Smooth muscle cell (in vitro differentiated cells): ENCODE measurements at regions not wholly inside any gene's neighbourhood (a gene's known extent, or its start where the extent isn't known, plus 50 kb on each side); places are given as distances from the start of the nearest gene placed in this dataset.

ENCODE experiments used
- DNase-seq: peaks from one replicate; lab custom pipeline; 2025; ENCODE audit not compliant: unreplicated experiment; lab: John Stamatoyannopoulos, UW
- H2AFZ ChIP-seq: fragments of 200-600 bp; sonication (generic); 2 replicates; pipeline ENCODE4 v1.6.0; 2016; ENCODE audit warnings: antibody characterized with exemption, low read depth, mild to moderate bottlenecking
- H3F3A ChIP-seq: fragments of 200-600 bp; sonication (generic); 2 replicates; pipeline ENCODE4 v1.6.0; 2017; ENCODE audit warnings: antibody characterized with exemption, low read depth
- H3K27ac ChIP-seq: fragments of 200-600 bp; sonication (generic); 2 replicates; pipeline ENCODE4 v1.5.1; 2016; ENCODE audit warnings: low read depth, mild to moderate bottlenecking
- H3K27me3 ChIP-seq: fragments of 200-600 bp; sonication (generic); 2 replicates; pipeline ENCODE4 v1.6.1; 2016; ENCODE audit warnings: low read depth, mild to moderate bottlenecking
- H3K36me3 ChIP-seq: fragments of 200-600 bp; sonication (generic); 2 replicates; pipeline ENCODE4 v1.5.1; 2016; ENCODE audit warnings: low read depth
- H3K4me1 ChIP-seq: fragments of 200-600 bp; sonication (generic); 2 replicates; pipeline ENCODE4 v1.5.1; 2016; ENCODE audit warnings: low read depth
- H3K4me2 ChIP-seq: fragments of 200-600 bp; sonication (generic); 2 replicates; pipeline ENCODE4 v1.6.0; 2016; ENCODE audit warnings: mild to moderate bottlenecking
- H3K4me3 ChIP-seq: fragments of 200-600 bp; sonication (generic); 2 replicates; pipeline ENCODE4 v1.5.1; 2016; ENCODE audit warnings: mild to moderate bottlenecking
- H3K79me2 ChIP-seq: fragments of 200-600 bp; sonication (generic); 2 replicates; pipeline ENCODE4 v1.6.0; 2016; ENCODE audit warnings: low read depth, mild to moderate bottlenecking
- H3K9ac ChIP-seq: fragments of 200-600 bp; sonication (generic); 2 replicates; pipeline ENCODE4 v1.6.0; 2016; ENCODE audit warnings: low read depth
- H3K9me3 ChIP-seq: fragments of 200-600 bp; sonication (generic); replicated peaks from 2 replicates; pipeline ENCODE4 v1.5.1; 2016; ENCODE audit warnings: low read depth
- H4K20me1 ChIP-seq: fragments of 200-600 bp; sonication (generic); 2 replicates; pipeline ENCODE4 v1.6.0; 2016; ENCODE audit warnings: low read depth
- WGBS: methylation state at CpG from one replicate; pipeline ENCODE4 v1.1.7; 2016; ENCODE audit warnings: low lambda C conversion rate; 5-methylcytosine and 5-hydroxymethylcytosine counted together
- TF ChIP-seq, protein P1 (sequence below): fragments of 200-600 bp; sonication (generic); IDR thresholded peaks from 2 replicates; pipeline ENCODE4 v1.5.1; 2017; ENCODE audit warnings: borderline replicate concordance, mild to moderate bottlenecking, antibody characterized with exemption; ENCODE audit not compliant: insufficient read depth, poor library complexity, severe bottlenecking

DNA sequence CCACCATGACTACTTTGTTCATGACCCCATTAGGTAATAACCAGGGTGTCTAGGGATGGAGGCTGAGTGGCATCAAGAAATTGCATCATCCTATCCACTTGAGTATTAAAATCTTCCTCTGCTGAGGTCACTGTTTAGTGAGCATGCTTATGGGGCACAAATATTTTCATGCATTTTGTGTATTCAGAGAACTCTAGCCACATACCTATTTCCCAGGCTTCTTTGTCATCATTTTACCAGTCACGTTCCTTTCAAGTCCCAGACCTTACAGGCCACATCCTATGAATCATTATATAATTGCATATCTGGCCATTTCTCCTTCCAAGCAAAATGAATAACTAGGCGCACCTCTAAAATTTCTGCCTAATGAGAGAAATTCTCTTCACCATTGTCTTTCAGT lies 1882.9 kb upstream of the AGA start:
- Histone ChIP-seq H3K27ac (no peak overlapping the region), H3K9me3 (no peaks in the 10 kb centered on the region), H4K20me1 (no peaks in the 10 kb centered on the region), H3K79me2 (no peaks in the 10 kb centered on the region), H3K9ac (no peak overlapping the region), H3F3A (no peaks in the 10 kb centered on the region), H3K36me3 (no peaks in the 10 kb centered on the region), H3K4me2 (no peak overlapping the region), H3K4me1 (no peaks in the 10 kb centered on the region), H2AFZ (no peak overlapping the region), H3K4me3 (no peak overlapping the region), H3K27me3 (no peaks in the 10 kb centered on the region)
- DNase-seq = no peak
- TF ChIP-seq, protein P1, sequence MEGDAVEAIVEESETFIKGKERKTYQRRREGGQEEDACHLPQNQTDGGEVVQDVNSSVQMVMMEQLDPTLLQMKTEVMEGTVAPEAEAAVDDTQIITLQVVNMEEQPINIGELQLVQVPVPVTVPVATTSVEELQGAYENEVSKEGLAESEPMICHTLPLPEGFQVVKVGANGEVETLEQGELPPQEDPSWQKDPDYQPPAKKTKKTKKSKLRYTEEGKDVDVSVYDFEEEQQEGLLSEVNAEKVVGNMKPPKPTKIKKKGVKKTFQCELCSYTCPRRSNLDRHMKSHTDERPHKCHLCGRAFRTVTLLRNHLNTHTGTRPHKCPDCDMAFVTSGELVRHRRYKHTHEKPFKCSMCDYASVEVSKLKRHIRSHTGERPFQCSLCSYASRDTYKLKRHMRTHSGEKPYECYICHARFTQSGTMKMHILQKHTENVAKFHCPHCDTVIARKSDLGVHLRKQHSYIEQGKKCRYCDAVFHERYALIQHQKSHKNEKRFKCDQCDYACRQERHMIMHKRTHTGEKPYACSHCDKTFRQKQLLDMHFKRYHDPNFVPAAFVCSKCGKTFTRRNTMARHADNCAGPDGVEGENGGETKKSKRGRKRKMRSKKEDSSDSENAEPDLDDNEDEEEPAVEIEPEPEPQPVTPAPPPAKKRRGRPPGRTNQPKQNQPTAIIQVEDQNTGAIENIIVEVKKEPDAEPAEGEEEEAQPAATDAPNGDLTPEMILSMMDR = no peak
- 77% methylated on average over 2 of the region's 2 CpGs for WGBS

DNA sequence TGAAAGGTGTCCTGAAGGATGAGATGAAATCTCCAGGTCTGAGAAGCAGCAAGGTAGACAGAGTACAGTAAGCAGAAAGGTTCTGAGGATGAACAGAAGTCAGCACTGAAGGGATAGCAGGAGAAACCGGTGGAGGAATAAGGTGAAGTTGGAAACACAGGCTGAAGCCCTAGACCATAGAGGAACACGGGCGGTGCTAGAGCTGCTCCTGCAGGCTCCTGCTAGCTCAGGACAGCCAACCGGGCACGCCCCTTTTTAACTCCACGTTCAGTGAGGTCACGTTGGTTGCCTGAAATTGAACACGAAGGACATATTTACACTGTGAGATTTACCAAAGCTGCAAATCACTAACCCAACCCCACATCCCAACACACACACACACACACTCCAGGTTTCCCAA lies 1886.4 kb upstream of the AGA start:
- no peaks in the 10 kb centered on the region for H3K4me1 ChIP-seq
- DNase-seq = no peak
- no peak overlapping the region for H2AFZ ChIP-seq
- WGBS = 82% methylated on average over 8 of the region's 8 CpGs
- H3K27me3 ChIP-seq = no peaks in the 10 kb centered on the region
- H3K9me3 ChIP-seq = no peaks in the 10 kb centered on the region
- no peak overlapping the region for H3K27ac ChIP-seq
- no peaks in the 10 kb centered on the region for H4K20me1 ChIP-seq
- TF ChIP-seq, protein P1 = no peak
- H3F3A ChIP-seq = no peaks in the 10 kb centered on the region
- H3K36me3 ChIP-seq = no peaks in the 10 kb centered on the region
- no peak overlapping the region for H3K4me3 ChIP-seq
- no peak overlapping the region for H3K9ac ChIP-seq
- H3K79me2 ChIP-seq = no peaks in the 10 kb centered on the region
- H3K4me2 ChIP-seq = no peak overlapping the region

DNA sequence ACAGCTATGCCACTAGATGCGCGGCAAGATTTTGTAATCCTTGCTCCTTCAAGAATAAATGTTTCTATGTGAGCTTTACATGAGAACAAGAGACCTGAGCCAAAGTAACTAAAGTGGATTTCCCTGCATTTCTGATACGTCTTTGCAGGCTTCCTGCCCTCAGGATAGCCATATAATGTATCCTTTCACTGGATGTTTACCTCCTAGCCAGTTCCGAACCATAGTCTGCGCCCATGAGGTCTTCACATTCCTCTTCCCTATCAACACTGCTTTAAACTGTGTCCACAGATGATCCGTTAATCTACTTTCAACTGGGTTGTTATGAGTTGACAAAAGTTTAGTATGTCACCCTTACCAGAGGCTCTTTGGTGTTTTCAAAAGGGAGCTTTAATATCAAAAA lies 1889.1 kb upstream of the AGA start:
- H3K79me2 ChIP-seq = no peaks in the 10 kb centered on the region
- no peaks in the 10 kb centered on the region for H3K36me3 ChIP-seq
- no peaks in the 10 kb centered on the region for H3K9me3 ChIP-seq
- H3K27ac ChIP-seq = no peak overlapping the region
- H3K4me3 ChIP-seq = no peak overlapping the region
- 73% methylated on average over 6 of the region's 6 CpGs for WGBS
- H3K4me2 ChIP-seq = no peak overlapping the region
- no peak for DNase-seq
- H3K9ac ChIP-seq = no peak overlapping the region
- no peaks in the 10 kb centered on the region for H3K27me3 ChIP-seq
- H2AFZ ChIP-seq = no peak overlapping the region
- TF ChIP-seq, protein P1 = no peak
- H3F3A ChIP-seq = no peaks in the 10 kb centered on the region
- no peaks in the 10 kb centered on the region for H3K4me1 ChIP-seq
- H4K20me1 ChIP-seq = no peaks in the 10 kb centered on the region

DNA sequence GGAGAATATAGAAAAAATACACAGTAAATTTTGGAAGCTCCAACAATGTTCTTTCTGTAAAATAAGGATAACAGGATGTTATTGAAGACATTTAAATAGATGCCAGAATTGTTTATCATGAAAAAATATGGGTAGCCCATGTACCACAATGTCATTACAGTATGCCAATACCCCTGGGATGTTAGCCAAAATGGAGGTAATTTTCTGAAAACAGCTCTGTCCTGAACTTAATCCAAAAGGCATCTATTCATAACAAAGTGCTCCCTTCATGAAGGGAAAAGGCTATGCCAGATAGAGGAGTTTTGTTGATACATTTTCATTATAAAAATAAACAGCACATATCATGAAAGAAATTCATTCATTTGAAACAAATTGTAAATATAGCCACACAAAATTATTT lies 1902.6 kb upstream of the AGA start:
- H3K27ac ChIP-seq = no peak overlapping the region
- H3K27me3 ChIP-seq = no peaks in the 10 kb centered on the region
- H3K9ac ChIP-seq = no peak overlapping the region
- no peaks in the 10 kb centered on the region for H4K20me1 ChIP-seq
- no peak overlapping the region for H2AFZ ChIP-seq
- no peak for DNase-seq
- H3K36me3 ChIP-seq = no peaks in the 10 kb centered on the region
- H3F3A ChIP-seq = no peaks in the 10 kb centered on the region
- no peak overlapping the region for H3K4me3 ChIP-seq
- no peaks in the 10 kb centered on the region for H3K9me3 ChIP-seq
- TF ChIP-seq, protein P1 = no peak
- H3K4me2 ChIP-seq = no peak overlapping the region
- no peaks in the 10 kb centered on the region for H3K79me2 ChIP-seq
- H3K4me1 ChIP-seq = no peaks in the 10 kb centered on the region
